Fibroblast of skin of back (primary cell): ENCODE measurements at regions not wholly inside any gene's neighbourhood (a gene's known extent, or its start where the extent isn't known, plus 50 kb on each side); places are given as distances from the start of the nearest gene placed in this dataset.

Experiments
- DNase-seq: peaks from one replicate; pipeline ENCODE4 v3.0.0-alpha.2; 2013

GRCh38 chr3:181432992-181433391, 278.7 kb upstream of the SOX2 start:
- DNase-seq = no peak

- no peak for DNase-seq
Measured at GRCh38 chr3:181431748-181432147, 280.0 kb upstream of the SOX2 start.

- no peak for DNase-seq
Measured at GRCh38 chr3:181425074-181425473, 286.7 kb upstream of the SOX2 start.

GRCh38 chr3:181418233-181418632, 293.5 kb upstream of the SOX2 start:
- DNase-seq = no peak

GRCh38 chr3:181417748-181418147, 294.0 kb upstream of the SOX2 start:
- peak; percentile 16 for DNase-seq

- no peak for DNase-seq
Measured at GRCh38 chr3:181410870-181411269, 300.9 kb upstream of the SOX2 start.

- no peak for DNase-seq
Measured at GRCh38 chr3:181403876-181404660, 307.7 kb upstream of the SOX2 start.

- no peak for DNase-seq
Measured at GRCh38 chr3:181402347-181402746, 309.4 kb upstream of the SOX2 start.

GRCh38 chr3:181384970-181385369, 326.8 kb upstream of the SOX2 start:
- no peak for DNase-seq

- DNase-seq = no peak
Measured at GRCh38 chr3:181383760-181384159, 328.0 kb upstream of the SOX2 start.

GRCh38 chr3:181383201-181383600, 328.5 kb upstream of the SOX2 start:
- DNase-seq = no peak

GRCh38 chr3:181382656-181383055, 329.1 kb upstream of the SOX2 start:
- DNase-seq = no peak

GRCh38 chr3:181379278-181379677, 332.4 kb upstream of the SOX2 start:
- no peak for DNase-seq

- no peak for DNase-seq
Measured at GRCh38 chr3:181369637-181370036, 342.1 kb upstream of the SOX2 start.

- no peak for DNase-seq
Measured at GRCh38 chr3:181363231-181363630, 348.5 kb upstream of the SOX2 start.

GRCh38 chr3:181362378-181362777, 349.3 kb upstream of the SOX2 start:
- no peak for DNase-seq

- DNase-seq = no peak
Measured at GRCh38 chr3:181358562-181358961, 353.2 kb upstream of the SOX2 start.

- no peak for DNase-seq
Measured at GRCh38 chr3:181358060-181358459, 353.7 kb upstream of the SOX2 start.

- DNase-seq = no peak
Measured at GRCh38 chr3:181354140-181354539, 357.6 kb upstream of the SOX2 start.

GRCh38 chr3:181344331-181344730, 354.8 kb upstream of the DNAJC19 start:
- no peak for DNase-seq

GRCh38 chr3:181336597-181336996, 347.1 kb upstream of the DNAJC19 start:
- DNase-seq = no peak

GRCh38 chr3:181333394-181333793, 343.9 kb upstream of the DNAJC19 start:
- no peak for DNase-seq

- no peak for DNase-seq
Measured at GRCh38 chr3:181330821-181331563, 341.5 kb upstream of the DNAJC19 start.

- DNase-seq = no peak
Measured at GRCh38 chr3:181330257-181330656, 340.7 kb upstream of the DNAJC19 start.
